ENCODE measurements at regions not wholly inside any gene's neighbourhood (a gene's known extent, or its start where the extent isn't known, plus 50 kb on each side); places are given as distances from the start of the nearest gene placed in this dataset.

- TF ChIP-seq CTCF (IDR thresholded peaks at IDR 0.05) (no peak), EP300 (IDR thresholded peaks at IDR 0.05) (no peak), POLR2AphosphoS5 (IDR thresholded peaks at IDR 0.05) (no peak), POLR2A (IDR thresholded peaks at IDR 0.05) (no peak)
Measured at GRCh38 chr1:239977416-239977815, 114.3 kb upstream of the FMN2 start.
